Mucosa of rectum (tissue), 2 donors: ENCODE measurements at regions not wholly inside any gene's neighbourhood (a gene's known extent, or its start where the extent isn't known, plus 50 kb on each side); places are given as distances from the start of the nearest gene placed in this dataset.

Experiments used
- H3K27ac ChIP-seq, 2 donors: one replicate each; pipeline ENCODE4 v1.7.0; 2013; ENCODE audit warnings: inconsistent platforms in 2 of 2, low read depth in 2 of 2, low read length in 2 of 2
- H3K27me3 ChIP-seq, 2 donors: one replicate each; pipeline ENCODE4 v1.7.0; 2013; ENCODE audit warnings: low read length in 2 of 2; ENCODE audit not compliant: control insufficient read depth in 2 of 2, insufficient read depth in 2 of 2
- H3K36me3 ChIP-seq, 2 donors: one replicate each; pipeline ENCODE4 v1.7.0; 2013; ENCODE audit warnings: low read length in 2 of 2; ENCODE audit not compliant: control insufficient read depth in 2 of 2, insufficient read depth in 2 of 2
- H3K4me1 ChIP-seq, 2 donors: one replicate each; pipeline ENCODE4 v1.7.0; 2013; ENCODE audit warnings: low read length in 2 of 2, mild to moderate bottlenecking in 1 of 2; ENCODE audit not compliant: control insufficient read depth in 2 of 2, insufficient read depth in 2 of 2
- H3K4me3 ChIP-seq, 2 donors: one replicate each; pipeline ENCODE4 v1.7.0; 2013; ENCODE audit warnings: low read length in 2 of 2
- H3K9ac ChIP-seq, 2 donors: one replicate each; pipeline ENCODE4 v1.7.0; 2013; ENCODE audit warnings: low read length in 2 of 2, low read depth in 1 of 2, mild to moderate bottlenecking in 1 of 2
- H3K9me3 ChIP-seq, 2 donors: one replicate each; pipeline ENCODE4 v1.7.0; 2013; ENCODE audit warnings: low read length in 2 of 2; ENCODE audit not compliant: control insufficient read depth in 2 of 2
- donor health status: healthy.
- donor health status: Normal muscosa, but diverticular disease.

- H3K27me3 ChIP-seq, result no peaks in the 10 kb centered on the region
Observed at GRCh38 chr9:80125731-80126264, 554.0 kb downstream of the TLE4 start.

GRCh38 chr9:80117031-80117430 lies 545.3 kb downstream of the TLE4 start:
- H3K27ac ChIP-seq, result no peak overlapping the region
- H3K9me3 ChIP-seq, result no peaks in the 10 kb centered on the region
- no peaks in the 10 kb centered on the region for H3K4me1 ChIP-seq
- H3K27me3 ChIP-seq, result no peaks in the 10 kb centered on the region
- no peak overlapping the region for H3K9ac ChIP-seq
- H3K36me3 ChIP-seq, result no peaks in the 10 kb centered on the region
- H3K4me3 ChIP-seq, result no peak overlapping the region

More at GRCh38 chr9:80125731-80126264, 554.0 kb downstream of the TLE4 start:
- H3K27ac ChIP-seq, result no peak overlapping the region
- no peaks in the 10 kb centered on the region for H3K36me3 ChIP-seq
- no peaks in the 10 kb centered on the region for H3K4me1 ChIP-seq
- H3K9ac ChIP-seq, result no peak overlapping the region
- no peak overlapping the region for H3K4me3 ChIP-seq
- no peaks in the 10 kb centered on the region for H3K9me3 ChIP-seq

GRCh38 chr9:80114241-80114640 lies 542.5 kb downstream of the TLE4 start:
- no peak overlapping the region for H3K9ac ChIP-seq
- H3K27ac ChIP-seq, result no peak overlapping the region
- H3K27me3 ChIP-seq, result no peaks in the 10 kb centered on the region
- H3K4me3 ChIP-seq, result no peak overlapping the region
- no peaks in the 10 kb centered on the region for H3K9me3 ChIP-seq
- no peaks in the 10 kb centered on the region for H3K4me1 ChIP-seq
- H3K36me3 ChIP-seq, result no peaks in the 10 kb centered on the region

GRCh38 chr9:80107931-80108660 lies 536.3 kb downstream of the TLE4 start:
- Histone ChIP-seq H3K27ac (no peak overlapping the region), H3K9me3 (no peaks in the 10 kb centered on the region), H3K4me3 (no peak overlapping the region), H3K4me1 (no peaks in the 10 kb centered on the region), H3K27me3 (no peaks in the 10 kb centered on the region), H3K9ac (no peak overlapping the region), H3K36me3 (no peaks in the 10 kb centered on the region)

GRCh38 chr9:80097476-80097875 lies 525.7 kb downstream of the TLE4 start:
- no peak overlapping the region for H3K27ac ChIP-seq
- no peak overlapping the region for H3K9ac ChIP-seq
- H3K4me3 ChIP-seq, result no peak overlapping the region
- no peaks in the 10 kb centered on the region for H3K9me3 ChIP-seq
- H3K27me3 ChIP-seq, result no peaks in the 10 kb centered on the region
- H3K36me3 ChIP-seq, result no peaks in the 10 kb centered on the region
- no peaks in the 10 kb centered on the region for H3K4me1 ChIP-seq

GRCh38 chr9:80094176-80094771 lies 522.5 kb downstream of the TLE4 start:
- H3K27me3 ChIP-seq, result no peaks in the 10 kb centered on the region
- H3K4me3 ChIP-seq, result no peak overlapping the region
- H3K9me3 ChIP-seq, result no peaks in the 10 kb centered on the region
- H3K9ac ChIP-seq, result no peak overlapping the region
- H3K4me1 ChIP-seq, result no peaks in the 10 kb centered on the region
- no peak overlapping the region for H3K27ac ChIP-seq
- no peaks in the 10 kb centered on the region for H3K36me3 ChIP-seq

- Histone ChIP-seq H3K27ac (no peak overlapping the region), H3K9me3 (no peaks in the 10 kb centered on the region), H3K27me3 (no peaks in the 10 kb centered on the region), H3K9ac (no peak overlapping the region), H3K4me3 (no peak overlapping the region), H3K4me1 (no peaks in the 10 kb centered on the region), H3K36me3 (no peaks in the 10 kb centered on the region)
Observed at GRCh38 chr9:80093695-80094094, 521.9 kb downstream of the TLE4 start.

GRCh38 chr9:80091526-80091925 lies 519.8 kb downstream of the TLE4 start:
- Histone ChIP-seq H3K27ac (no peak overlapping the region), H3K27me3 (no peaks in the 10 kb centered on the region), H3K9ac (no peak overlapping the region), H3K36me3 (no peaks in the 10 kb centered on the region), H3K4me3 (no peak overlapping the region), H3K9me3 (no peaks in the 10 kb centered on the region), H3K4me1 (no peaks in the 10 kb centered on the region)

GRCh38 chr9:80090317-80090716 lies 518.6 kb downstream of the TLE4 start:
- no peaks in the 10 kb centered on the region for H3K4me1 ChIP-seq

GRCh38 chr9:80086822-80087345 lies 515.1 kb downstream of the TLE4 start:
- Histone ChIP-seq H3K27ac (no peak overlapping the region), H3K36me3 (no peaks in the 10 kb centered on the region), H3K27me3 (no peaks in the 10 kb centered on the region), H3K9me3 (no peaks in the 10 kb centered on the region), H3K4me1 (no peaks in the 10 kb centered on the region), H3K9ac (no peak overlapping the region), H3K4me3 (no peak overlapping the region)

More at GRCh38 chr9:80090317-80090716, 518.6 kb downstream of the TLE4 start:
- no peaks in the 10 kb centered on the region for H3K36me3 ChIP-seq
- H3K9me3 ChIP-seq, result no peaks in the 10 kb centered on the region
- no peak overlapping the region for H3K27ac ChIP-seq
- H3K9ac ChIP-seq, result no peak overlapping the region
- H3K4me3 ChIP-seq, result no peak overlapping the region
- no peaks in the 10 kb centered on the region for H3K27me3 ChIP-seq
